ENCODE measurements at regions not wholly inside any gene's neighbourhood (a gene's known extent, or its start where the extent isn't known, plus 50 kb on each side); places are given as distances from the start of the nearest gene placed in this dataset.

GRCh38 chr7:48703466-48703865 is 220.9 kb upstream of the CDC14C start:
- DNase-seq = no peak

GRCh38 chr7:48708122-48708521 is 216.2 kb upstream of the CDC14C start:
- no peak for DNase-seq

- DNase-seq = no peak
These were observed 215.7 kb upstream of the CDC14C start for GRCh38 chr7:48708635-48709034.

GRCh38 chr7:48710995-48711394 is 213.4 kb upstream of the CDC14C start:
- DNase-seq = no peak

GRCh38 chr7:48718731-48719378 is 205.5 kb upstream of the CDC14C start:
- DNase-seq = no peak

- no peak for DNase-seq
These were observed 195.5 kb upstream of the CDC14C start for GRCh38 chr7:48728799-48729198.

- DNase-seq = no peak
These were observed 189.5 kb upstream of the CDC14C start for GRCh38 chr7:48734695-48735406.

GRCh38 chr7:48741545-48741944 is 182.8 kb upstream of the CDC14C start:
- DNase-seq = no peak

GRCh38 chr7:48742079-48742798 is 182.1 kb upstream of the CDC14C start:
- no peak for DNase-seq

GRCh38 chr7:48748081-48748833 is 176.1 kb upstream of the CDC14C start:
- no peak for DNase-seq

GRCh38 chr7:48755061-48755555 is 169.2 kb upstream of the CDC14C start:
- DNase-seq = no peak

GRCh38 chr7:48759431-48760080 is 164.8 kb upstream of the CDC14C start:
- no peak for DNase-seq

GRCh38 chr7:48760528-48761265 is 163.7 kb upstream of the CDC14C start:
- no peak for DNase-seq

GRCh38 chr7:48780862-48781261 is 143.5 kb upstream of the CDC14C start:
- DNase-seq = no peak

GRCh38 chr7:48781752-48782151 is 142.6 kb upstream of the CDC14C start:
- DNase-seq = peak; percentile 14 to 17

- DNase-seq = no peak
These were observed 141.8 kb upstream of the CDC14C start for GRCh38 chr7:48782511-48782910.

- no peak for DNase-seq
These were observed 137.4 kb upstream of the CDC14C start for GRCh38 chr7:48786951-48787350.

- DNase-seq = no peak
These were observed 121.1 kb upstream of the CDC14C start for GRCh38 chr7:48803250-48803649.

GRCh38 chr7:48806731-48807130 is 117.6 kb upstream of the CDC14C start:
- DNase-seq = no peak

GRCh38 chr7:48811071-48811470 is 113.3 kb upstream of the CDC14C start:
- no peak for DNase-seq

- no peak for DNase-seq
These were observed 110.9 kb upstream of the CDC14C start for GRCh38 chr7:48813472-48813871.

GRCh38 chr7:48822138-48822537 is 102.2 kb upstream of the CDC14C start:
- DNase-seq = no peak

All from activated T-cell treated with anti-CD3 and anti-CD28 coated beads, Interleukin-2, amount 50 U/mL, for 48 hours (primary cell).